ENCODE measurements at regions not wholly inside any gene's neighbourhood (a gene's known extent, or its start where the extent isn't known, plus 50 kb on each side); places are given as distances from the start of the nearest gene placed in this dataset.

- no peak for TF ChIP-seq POLR2AphosphoS5 (IDR thresholded peaks at IDR 0.05; ENCODE audit: low read depth)
- TF ChIP-seq, protein P1, sequence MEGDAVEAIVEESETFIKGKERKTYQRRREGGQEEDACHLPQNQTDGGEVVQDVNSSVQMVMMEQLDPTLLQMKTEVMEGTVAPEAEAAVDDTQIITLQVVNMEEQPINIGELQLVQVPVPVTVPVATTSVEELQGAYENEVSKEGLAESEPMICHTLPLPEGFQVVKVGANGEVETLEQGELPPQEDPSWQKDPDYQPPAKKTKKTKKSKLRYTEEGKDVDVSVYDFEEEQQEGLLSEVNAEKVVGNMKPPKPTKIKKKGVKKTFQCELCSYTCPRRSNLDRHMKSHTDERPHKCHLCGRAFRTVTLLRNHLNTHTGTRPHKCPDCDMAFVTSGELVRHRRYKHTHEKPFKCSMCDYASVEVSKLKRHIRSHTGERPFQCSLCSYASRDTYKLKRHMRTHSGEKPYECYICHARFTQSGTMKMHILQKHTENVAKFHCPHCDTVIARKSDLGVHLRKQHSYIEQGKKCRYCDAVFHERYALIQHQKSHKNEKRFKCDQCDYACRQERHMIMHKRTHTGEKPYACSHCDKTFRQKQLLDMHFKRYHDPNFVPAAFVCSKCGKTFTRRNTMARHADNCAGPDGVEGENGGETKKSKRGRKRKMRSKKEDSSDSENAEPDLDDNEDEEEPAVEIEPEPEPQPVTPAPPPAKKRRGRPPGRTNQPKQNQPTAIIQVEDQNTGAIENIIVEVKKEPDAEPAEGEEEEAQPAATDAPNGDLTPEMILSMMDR (IDR thresholded peaks at IDR 0.05; ENCODE audit: insufficient read depth, low read length), result no peak
- no peak for TF ChIP-seq GABPA (IDR thresholded peaks at IDR 0.05; ENCODE audit: low read depth)
- no peak for TF ChIP-seq SPI1 (IDR thresholded peaks at IDR 0.05; ENCODE audit: borderline replicate concordance, low read depth)
- TF ChIP-seq, protein P2, sequence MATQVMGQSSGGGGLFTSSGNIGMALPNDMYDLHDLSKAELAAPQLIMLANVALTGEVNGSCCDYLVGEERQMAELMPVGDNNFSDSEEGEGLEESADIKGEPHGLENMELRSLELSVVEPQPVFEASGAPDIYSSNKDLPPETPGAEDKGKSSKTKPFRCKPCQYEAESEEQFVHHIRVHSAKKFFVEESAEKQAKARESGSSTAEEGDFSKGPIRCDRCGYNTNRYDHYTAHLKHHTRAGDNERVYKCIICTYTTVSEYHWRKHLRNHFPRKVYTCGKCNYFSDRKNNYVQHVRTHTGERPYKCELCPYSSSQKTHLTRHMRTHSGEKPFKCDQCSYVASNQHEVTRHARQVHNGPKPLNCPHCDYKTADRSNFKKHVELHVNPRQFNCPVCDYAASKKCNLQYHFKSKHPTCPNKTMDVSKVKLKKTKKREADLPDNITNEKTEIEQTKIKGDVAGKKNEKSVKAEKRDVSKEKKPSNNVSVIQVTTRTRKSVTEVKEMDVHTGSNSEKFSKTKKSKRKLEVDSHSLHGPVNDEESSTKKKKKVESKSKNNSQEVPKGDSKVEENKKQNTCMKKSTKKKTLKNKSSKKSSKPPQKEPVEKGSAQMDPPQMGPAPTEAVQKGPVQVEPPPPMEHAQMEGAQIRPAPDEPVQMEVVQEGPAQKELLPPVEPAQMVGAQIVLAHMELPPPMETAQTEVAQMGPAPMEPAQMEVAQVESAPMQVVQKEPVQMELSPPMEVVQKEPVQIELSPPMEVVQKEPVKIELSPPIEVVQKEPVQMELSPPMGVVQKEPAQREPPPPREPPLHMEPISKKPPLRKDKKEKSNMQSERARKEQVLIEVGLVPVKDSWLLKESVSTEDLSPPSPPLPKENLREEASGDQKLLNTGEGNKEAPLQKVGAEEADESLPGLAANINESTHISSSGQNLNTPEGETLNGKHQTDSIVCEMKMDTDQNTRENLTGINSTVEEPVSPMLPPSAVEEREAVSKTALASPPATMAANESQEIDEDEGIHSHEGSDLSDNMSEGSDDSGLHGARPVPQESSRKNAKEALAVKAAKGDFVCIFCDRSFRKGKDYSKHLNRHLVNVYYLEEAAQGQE (IDR thresholded peaks at IDR 0.05; ENCODE audit: insufficient replicate concordance, low read depth), result no peak
These were observed 224.6 kb upstream of the NECTIN3 start for GRCh38 chr3:110846971-110847370.
